ENCODE measurements at regions not wholly inside any gene's neighbourhood (a gene's known extent, or its start where the extent isn't known, plus 50 kb on each side); places are given as distances from the start of the nearest gene placed in this dataset.

- Mint-ChIP-seq H3K27me3 (ENCODE audit: insufficient read depth) (no peaks in the 10 kb centered on the region), H3K9me3 (peaks cover 1% of the 10 kb centered on the region), H3K4me1 (no peaks in the 10 kb centered on the region), H3K4me3 (no peak overlapping the region), H3K27ac (no peak overlapping the region), H3K36me3 (ENCODE audit: low read depth) (no peaks in the 10 kb centered on the region)
- no peak for TF ChIP-seq CTCF (conservative IDR thresholded peaks at IDR 0.05)
- Histone ChIP-seq H3K9ac (ENCODE audit: extremely low read depth, low read length, poor library complexity, severe bottlenecking) (no peak overlapping the region), H3K36me3 (ENCODE audit: control insufficient read depth, insufficient read depth, low read length) (no peaks in the 10 kb centered on the region), H3K4me1 (ENCODE audit: control insufficient read depth, insufficient read depth, low read length) (no peaks in the 10 kb centered on the region), H3K4me3 (ENCODE audit: low read length) (no peak overlapping the region), H3K27me3 (ENCODE audit: control insufficient read depth, insufficient read depth, low read length, poor library complexity, severe bottlenecking) (no peaks in the 10 kb centered on the region), H3K9me3 (ENCODE audit: control insufficient read depth, low read length) (no peaks in the 10 kb centered on the region), H3K27ac (ENCODE audit: low read depth, low read length) (no peak overlapping the region)
- DNase-seq, result no peak
- 60% methylated on average over 1 to 2 of the region's 2 CpGs for WGBS, 2 experiments (ENCODE audit: insufficient coverage in 1 of 2, insufficient read length in 1 of 2)
These were observed 132.3 kb downstream of the LIG4 start for GRCh38 chr13:108083056-108083455.

GRCh38 chr13:108082481-108082880 lies 132.9 kb downstream of the LIG4 start:
- Mint-ChIP-seq H3K36me3 (ENCODE audit: low read depth) (no peaks in the 10 kb centered on the region), H3K9me3 (peaks cover 5% of the 10 kb centered on the region), H3K4me3 (no peak overlapping the region), H3K4me1 (no peaks in the 10 kb centered on the region), H3K27ac (no peak overlapping the region), H3K27me3 (ENCODE audit: insufficient read depth) (no peaks in the 10 kb centered on the region)
- Histone ChIP-seq H3K9me3 (ENCODE audit: control insufficient read depth, low read length) (no peaks in the 10 kb centered on the region), H3K9ac (ENCODE audit: extremely low read depth, low read length, poor library complexity, severe bottlenecking) (no peak overlapping the region), H3K36me3 (ENCODE audit: control insufficient read depth, insufficient read depth, low read length) (no peaks in the 10 kb centered on the region), H3K4me3 (ENCODE audit: low read length) (no peak overlapping the region), H3K27ac (ENCODE audit: low read depth, low read length) (no peak overlapping the region), H3K4me1 (ENCODE audit: control insufficient read depth, insufficient read depth, low read length) (no peaks in the 10 kb centered on the region), H3K27me3 (ENCODE audit: control insufficient read depth, insufficient read depth, low read length, poor library complexity, severe bottlenecking) (no peaks in the 10 kb centered on the region)
- TF ChIP-seq CTCF (conservative IDR thresholded peaks at IDR 0.05), result no peak
- DNase-seq, result no peak
- WGBS, 2 experiments (ENCODE audit: insufficient coverage in 1 of 2, insufficient read length in 1 of 2), result 92 to 100% methylated on average over 1 to 4 of the region's 4 CpGs

- Mint-ChIP-seq H3K36me3 (ENCODE audit: low read depth) (peaks cover 2% of the 10 kb centered on the region), H3K4me3 (no peak overlapping the region), H3K27me3 (ENCODE audit: insufficient read depth) (no peaks in the 10 kb centered on the region), H3K27ac (no peak overlapping the region), H3K4me1 (no peaks in the 10 kb centered on the region), H3K9me3 (peaks cover 21% of the 10 kb centered on the region)
- no peak for DNase-seq
- TF ChIP-seq CTCF (conservative IDR thresholded peaks at IDR 0.05), result no peak
- Histone ChIP-seq H3K4me3 (ENCODE audit: low read length) (no peak overlapping the region), H3K27me3 (ENCODE audit: control insufficient read depth, insufficient read depth, low read length, poor library complexity, severe bottlenecking) (no peaks in the 10 kb centered on the region), H3K36me3 (ENCODE audit: control insufficient read depth, insufficient read depth, low read length) (no peaks in the 10 kb centered on the region), H3K4me1 (ENCODE audit: control insufficient read depth, insufficient read depth, low read length) (no peaks in the 10 kb centered on the region), H3K9ac (ENCODE audit: extremely low read depth, low read length, poor library complexity, severe bottlenecking) (no peak overlapping the region), H3K27ac (ENCODE audit: low read depth, low read length) (no peak overlapping the region), H3K9me3 (ENCODE audit: control insufficient read depth, low read length) (peaks cover 10% of the 10 kb centered on the region)
- 100% methylated on average over 1 of the region's 1 CpG; no CpG with 5 or more reads in 1 of the 2 experiments for WGBS, 2 experiments (ENCODE audit: insufficient coverage in 1 of 2, insufficient read length in 1 of 2)
These were observed 138.1 kb downstream of the LIG4 start for GRCh38 chr13:108077284-108077683.
